Lung (tissue), 11 donors: ENCODE measurements at regions not wholly inside any gene's neighbourhood (a gene's known extent, or its start where the extent isn't known, plus 50 kb on each side); places are given as distances from the start of the nearest gene placed in this dataset.

ENCODE experiments used
- ATAC-seq: fragments of 200-7000 bp; cut with Tn5 transposase; one replicate; pipeline ENCODE4 v1.9.1; 2020; ENCODE audit warnings: moderate number of reproducible peaks; ENCODE audit not compliant: insufficient read depth, low FRiP score
- DNase-seq, 3 donors: peaks; one replicate each; pipeline ENCODE4 v3.0.0-alpha.2; 2013 to 2017
- H3K27ac ChIP-seq, 2 donors: one replicate each; pipeline ENCODE4 v1.5.1; 2013; ENCODE audit warnings: mild to moderate bottlenecking in 2 of 2, moderate library complexity in 2 of 2, control low read depth in 1 of 2, inconsistent platforms in 1 of 2, low read depth in 1 of 2, low read length in 1 of 2
- H3K27me3 ChIP-seq, 3 donors: one replicate each; pipeline ENCODE4 v1.5.1; 2013; ENCODE audit warnings: low read length in 2 of 3; ENCODE audit not compliant: control insufficient read depth in 3 of 3, insufficient read depth in 3 of 3
- H3K36me3 ChIP-seq, 4 donors: one replicate each; pipeline ENCODE4 v1.5.1; 2013; ENCODE audit warnings: low read length in 4 of 4, mild to moderate bottlenecking in 1 of 4, moderate library complexity in 1 of 4; ENCODE audit not compliant: control insufficient read depth in 4 of 4, insufficient read depth in 4 of 4
- H3K4me1 ChIP-seq, 5 donors: one replicate each; pipeline ENCODE4 v1.5.1; 2013; ENCODE audit warnings: low read length in 5 of 5, mild to moderate bottlenecking in 2 of 5, moderate library complexity in 1 of 5; ENCODE audit not compliant: control insufficient read depth in 5 of 5, insufficient read depth in 5 of 5
- H3K4me3 ChIP-seq: one replicate; pipeline ENCODE4 v1.5.1; 2013; ENCODE audit warnings: mild to moderate bottlenecking, control low read depth, moderate library complexity
- H3K9ac ChIP-seq, 2 donors: one replicate each; pipeline ENCODE4 v1.5.1; 2013; ENCODE audit warnings: low read length in 2 of 2, control low read depth in 1 of 2; ENCODE audit not compliant: insufficient read depth in 1 of 2
- H3K9me3 ChIP-seq, 4 donors: one replicate each; pipeline ENCODE4 v1.5.1; 2013; ENCODE audit warnings: low read length in 3 of 4, mild to moderate bottlenecking in 1 of 4, moderate library complexity in 1 of 4; ENCODE audit not compliant: control insufficient read depth in 4 of 4, insufficient read depth in 3 of 4
- CTCF ChIP-seq: IDR thresholded peaks from 2 replicates; pipeline ENCODE4 v1.5.1; 2012; ENCODE audit warnings: mild to moderate bottlenecking; ENCODE audit errors: control extremely low read depth, extremely low read depth
- WGBS, 2 donors: extraction: QIAGEN DNeasy Blood & Tissue Kit; methylation state at CpG; one replicate each; pipeline ENCODE4 v1.1.7; 2013; 5-methylcytosine and 5-hydroxymethylcytosine counted together
- donor health status: control.
- donor health status: control.
- donor health status: Bipolar disorder and iron deficiency.
- donor health status: healthy.
- donor health status: DM: yes; HTN: yes; CAD: no.

GRCh38 chr6:140069576-140069975 lies 695.1 kb upstream of the CITED2 start:
- no peak for DNase-seq
- TF ChIP-seq CTCF = no peak
- H3K27me3 ChIP-seq = no peaks in the 10 kb centered on the region
- no peak overlapping the region for H3K27ac ChIP-seq
- peaks cover 0 to 30% (median 12%) of the 10 kb centered on the region in 5 donors for H3K4me1 ChIP-seq
- no peaks in the 10 kb centered on the region for H3K9me3 ChIP-seq
- no peaks in the 10 kb centered on the region for H3K36me3 ChIP-seq
- no peak overlapping the region for H3K9ac ChIP-seq
- H3K4me3 ChIP-seq = no peak overlapping the region
- ATAC-seq = no peak

- no peak for ATAC-seq
- TF ChIP-seq CTCF = no peak
- peak in 1 of 3 donors; percentile 55 for DNase-seq
- Histone ChIP-seq H3K27me3 (no peaks in the 10 kb centered on the region), H3K36me3 (no peaks in the 10 kb centered on the region), H3K9me3 (no peaks in the 10 kb centered on the region), H3K4me1 (peaks cover 0 to 29% (median 12%) of the 10 kb centered on the region in 5 donors), H3K4me3 (no peak overlapping the region), H3K27ac (no peak overlapping the region), H3K9ac (no peak overlapping the region)
- 85 to 90% methylated on average over 3 of the region's 3 CpGs for WGBS, 2 donors
Observed at GRCh38 chr6:140068801-140069200, 694.4 kb upstream of the CITED2 start.

GRCh38 chr6:140064366-140064765 lies 689.9 kb upstream of the CITED2 start:
- no peaks in the 10 kb centered on the region for H3K9me3 ChIP-seq
- no peak for ATAC-seq
- no peak overlapping the region for H3K4me3 ChIP-seq
- H3K27me3 ChIP-seq = no peaks in the 10 kb centered on the region
- TF ChIP-seq CTCF = no peak
- no peak overlapping the region for H3K9ac ChIP-seq
- no peak for DNase-seq
- H3K27ac ChIP-seq = no peak overlapping the region
- 93 to 94% methylated on average over 7 of the region's 7 CpGs for WGBS, 2 donors
- H3K4me1 ChIP-seq = peaks cover 0 to 28% (median 7%) of the 10 kb centered on the region in 5 donors
- H3K36me3 ChIP-seq = no peaks in the 10 kb centered on the region

GRCh38 chr6:140063021-140063399 lies 688.6 kb upstream of the CITED2 start:
- peak overlapping the region in 1 of 2 donors; percentile 40 for H3K27ac ChIP-seq
- no peak for TF ChIP-seq CTCF
- ATAC-seq (no peak), DNase-seq (no peak)
- H3K4me3 ChIP-seq = no peak overlapping the region
- peaks cover 0 to 28% (median 7%) of the 10 kb centered on the region in 5 donors for H3K4me1 ChIP-seq
- no peaks in the 10 kb centered on the region for H3K36me3 ChIP-seq
- no peak overlapping the region for H3K9ac ChIP-seq
- H3K27me3 ChIP-seq = no peaks in the 10 kb centered on the region
- H3K9me3 ChIP-seq = no peaks in the 10 kb centered on the region
